Fibroblast of lung (primary cell): ENCODE measurements at regions not wholly inside any gene's neighbourhood (a gene's known extent, or its start where the extent isn't known, plus 50 kb on each side); places are given as distances from the start of the nearest gene placed in this dataset.

ENCODE experiments used
- CTCF ChIP-seq, 2 donors: IDR thresholded peaks in 1 of 2; conservative IDR thresholded peaks in 1 of 2; 1 replicate in 1 of 2; 2 replicates in 1 of 2; pipeline ENCODE4 v1.5.1; 2011 to 2012; ENCODE audit warnings: low read length in 2 of 2, control low read depth in 1 of 2, inconsistent platforms in 1 of 2, low read depth in 1 of 2, mild to moderate bottlenecking in 1 of 2
- EZH2 ChIP-seq: IDR thresholded peaks from 2 replicates; pipeline ENCODE4 v1.5.1; 2012; ENCODE audit warnings: low read length, control low read depth, mild to moderate bottlenecking; ENCODE audit errors: missing control alignments

GRCh38 chr5:155368490-155368889, 354.9 kb downstream of the KIF4B start:
- TF ChIP-seq CTCF (conservative IDR thresholded peaks at IDR 0.05 in 1 of 2, IDR thresholded peaks at IDR 0.05 in 1 of 2; ENCODE audit: low read depth in 1 of 2, low read length in 2 of 2), result no peak
- no peak for TF ChIP-seq EZH2
